GM12872 (cell line): ENCODE measurements at regions not wholly inside any gene's neighbourhood (a gene's known extent, or its start where the extent isn't known, plus 50 kb on each side); places are given as distances from the start of the nearest gene placed in this dataset.

Source experiments
- CTCF ChIP-seq: IDR thresholded peaks from 3 replicates; pipeline ENCODE4 v1.5.1; 2011; ENCODE audit warnings: low read depth, mild to moderate bottlenecking, low read length, moderate library complexity; ENCODE audit not compliant: insufficient read depth

- no peak for TF ChIP-seq CTCF
Observed at GRCh38 chr11:91129596-91129995, 906.7 kb upstream of the CHORDC1 start.

GRCh38 chr11:91124363-91124762 lies 901.5 kb upstream of the CHORDC1 start:
- TF ChIP-seq CTCF, result no peak

- no peak for TF ChIP-seq CTCF
Observed at GRCh38 chr11:91115116-91115515, 892.3 kb upstream of the CHORDC1 start.

- TF ChIP-seq CTCF, result no peak
Observed at GRCh38 chr11:91104237-91104636, 881.4 kb upstream of the CHORDC1 start.

GRCh38 chr11:91100427-91100826 lies 877.6 kb upstream of the CHORDC1 start:
- no peak for TF ChIP-seq CTCF

- no peak for TF ChIP-seq CTCF
Observed at GRCh38 chr11:91097083-91097482, 874.2 kb upstream of the CHORDC1 start.

GRCh38 chr11:91093141-91093540 lies 870.3 kb upstream of the CHORDC1 start:
- TF ChIP-seq CTCF, result no peak

- no peak for TF ChIP-seq CTCF
Observed at GRCh38 chr11:91091563-91091962, 868.7 kb upstream of the CHORDC1 start.
